Calu3 (cell line): ENCODE measurements at regions not wholly inside any gene's neighbourhood (a gene's known extent, or its start where the extent isn't known, plus 50 kb on each side); places are given as distances from the start of the nearest gene placed in this dataset.

Experiments used
- BruUV-seq: library from RNA; stranded (reverse); fragments of 400-500 nt; replicated peaks from 2 replicates; lab custom pipeline; 2021; lab: Mats Ljungman, UMichigan
- CTCF ChIA-PET: fragments of 300-600 bp; sonication (Branson Sonifier 250); formaldehyde crosslinking; loops from one replicate; lab custom pipeline; 2022; ENCODE audit warnings: antibody characterized with exemption; lab: Charles Lee
- DNase-seq: peaks from one replicate; pipeline ENCODE4 v3.0.0; 2022
- H3K27ac Mint-ChIP-seq: one replicate; pipeline ENCODE4 v1.8.0; 2022; ENCODE audit warnings: mixed read lengths; ENCODE audit not compliant: unreplicated experiment
- H3K27me3 Mint-ChIP-seq: one replicate; pipeline ENCODE4 v1.8.0; 2022; ENCODE audit warnings: mixed read lengths; ENCODE audit not compliant: unreplicated experiment
- H3K36me3 Mint-ChIP-seq: one replicate; pipeline ENCODE4 v1.8.0; 2022; ENCODE audit warnings: mild to moderate bottlenecking, moderate library complexity, mixed read lengths; ENCODE audit not compliant: insufficient read depth, unreplicated experiment
- H3K4me1 Mint-ChIP-seq: one replicate; pipeline ENCODE4 v1.8.0; 2022; ENCODE audit warnings: mild to moderate bottlenecking, low read depth, mixed read lengths; ENCODE audit not compliant: unreplicated experiment
- H3K4me3 Mint-ChIP-seq: one replicate; pipeline ENCODE4 v1.8.0; 2022; ENCODE audit warnings: mild to moderate bottlenecking, low read depth, moderate library complexity, mixed read lengths; ENCODE audit not compliant: unreplicated experiment
- H3K9me3 Mint-ChIP-seq: one replicate; pipeline ENCODE4 v1.8.0; 2022; ENCODE audit warnings: low read depth, mixed read lengths; ENCODE audit not compliant: unreplicated experiment
- intact Hi-C: fragments of 100-400 bp; cut with micrococcal nuclease; formaldehyde crosslinking; loops from one replicate; pipeline ENCODE4 v1.10.0; 2022; ENCODE audit not compliant: unreplicated experiment
- TF ChIP-seq, protein P1 (sequence below): fragments of 200-600 bp; IDR thresholded peaks from one replicate; pipeline ENCODE4 v1.8.0; 2022; ENCODE audit warnings: antibody characterized with exemption; ENCODE audit not compliant: unreplicated experiment

DNA sequence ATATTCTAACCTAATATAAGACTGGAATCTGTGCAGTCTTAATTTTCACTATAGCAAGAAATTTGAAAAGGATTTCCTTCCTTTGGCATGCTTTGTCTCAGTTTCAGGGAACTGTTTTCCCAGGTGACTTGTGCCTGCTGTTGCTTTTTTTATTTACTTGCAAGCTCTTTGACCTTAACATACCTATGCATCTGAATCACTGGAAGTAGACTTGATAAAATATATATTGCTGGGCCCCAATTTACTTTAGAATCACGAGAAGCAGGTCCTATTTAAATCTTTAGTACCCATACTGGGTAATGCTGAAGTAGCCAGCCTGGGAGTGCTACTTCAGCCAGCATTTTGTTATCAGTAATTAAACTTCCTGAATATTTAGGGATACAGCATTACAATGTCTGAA lies 257.9 kb upstream of the ALCAM start:
- H3K36me3 Mint-ChIP-seq, result no peaks in the 10 kb centered on the region
- intact Hi-C loops, result no loop called here
- no peak overlapping the region for H3K27ac Mint-ChIP-seq
- H3K4me3 Mint-ChIP-seq, result no peak overlapping the region
- CTCF ChIA-PET, result no interaction called here
- H3K4me1 Mint-ChIP-seq, result peaks cover 11% of the 10 kb centered on the region
- H3K9me3 Mint-ChIP-seq, result peaks cover 2% of the 10 kb centered on the region
- no peaks in the 10 kb centered on the region for H3K27me3 Mint-ChIP-seq
- BruUV-seq, result no TSS peak
- TF ChIP-seq, protein P1, sequence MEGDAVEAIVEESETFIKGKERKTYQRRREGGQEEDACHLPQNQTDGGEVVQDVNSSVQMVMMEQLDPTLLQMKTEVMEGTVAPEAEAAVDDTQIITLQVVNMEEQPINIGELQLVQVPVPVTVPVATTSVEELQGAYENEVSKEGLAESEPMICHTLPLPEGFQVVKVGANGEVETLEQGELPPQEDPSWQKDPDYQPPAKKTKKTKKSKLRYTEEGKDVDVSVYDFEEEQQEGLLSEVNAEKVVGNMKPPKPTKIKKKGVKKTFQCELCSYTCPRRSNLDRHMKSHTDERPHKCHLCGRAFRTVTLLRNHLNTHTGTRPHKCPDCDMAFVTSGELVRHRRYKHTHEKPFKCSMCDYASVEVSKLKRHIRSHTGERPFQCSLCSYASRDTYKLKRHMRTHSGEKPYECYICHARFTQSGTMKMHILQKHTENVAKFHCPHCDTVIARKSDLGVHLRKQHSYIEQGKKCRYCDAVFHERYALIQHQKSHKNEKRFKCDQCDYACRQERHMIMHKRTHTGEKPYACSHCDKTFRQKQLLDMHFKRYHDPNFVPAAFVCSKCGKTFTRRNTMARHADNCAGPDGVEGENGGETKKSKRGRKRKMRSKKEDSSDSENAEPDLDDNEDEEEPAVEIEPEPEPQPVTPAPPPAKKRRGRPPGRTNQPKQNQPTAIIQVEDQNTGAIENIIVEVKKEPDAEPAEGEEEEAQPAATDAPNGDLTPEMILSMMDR, result no peak
- no peak for DNase-seq

DNA sequence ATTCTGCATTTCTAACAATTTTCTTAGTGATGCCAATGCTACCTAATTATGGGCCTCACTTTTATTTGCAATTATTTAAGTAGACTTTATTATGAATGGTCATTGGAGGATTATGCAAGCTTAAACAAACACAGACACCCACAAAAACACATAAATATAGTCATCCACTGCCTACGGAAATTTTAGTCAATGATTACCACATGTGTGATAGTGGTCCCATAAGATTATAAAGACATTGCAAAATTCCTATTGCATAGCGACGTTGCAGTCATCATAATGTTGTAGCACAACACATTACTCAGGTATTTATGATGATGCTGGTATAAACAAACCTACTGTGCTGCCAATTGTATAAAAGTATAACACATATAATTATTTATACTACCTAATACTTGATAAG lies 247.8 kb upstream of the ALCAM start:
- intact Hi-C loops, result loop anchor here (5.0 kb wide), 2 partner anchors 248 to 398 kb away; partner anchors contain the start of gene ALCAM
- Mint-ChIP-seq H3K4me1 (peaks cover 9% of the 10 kb centered on the region), H3K36me3 (no peaks in the 10 kb centered on the region), H3K4me3 (no peak overlapping the region), H3K27ac (peak overlapping the region; percentile 77), H3K9me3 (no peaks in the 10 kb centered on the region), H3K27me3 (no peaks in the 10 kb centered on the region)
- TF ChIP-seq, protein P1, result no peak
- DNase-seq, result peak; percentile 8
- CTCF ChIA-PET, result no interaction called here
- no TSS peak for BruUV-seq

DNA sequence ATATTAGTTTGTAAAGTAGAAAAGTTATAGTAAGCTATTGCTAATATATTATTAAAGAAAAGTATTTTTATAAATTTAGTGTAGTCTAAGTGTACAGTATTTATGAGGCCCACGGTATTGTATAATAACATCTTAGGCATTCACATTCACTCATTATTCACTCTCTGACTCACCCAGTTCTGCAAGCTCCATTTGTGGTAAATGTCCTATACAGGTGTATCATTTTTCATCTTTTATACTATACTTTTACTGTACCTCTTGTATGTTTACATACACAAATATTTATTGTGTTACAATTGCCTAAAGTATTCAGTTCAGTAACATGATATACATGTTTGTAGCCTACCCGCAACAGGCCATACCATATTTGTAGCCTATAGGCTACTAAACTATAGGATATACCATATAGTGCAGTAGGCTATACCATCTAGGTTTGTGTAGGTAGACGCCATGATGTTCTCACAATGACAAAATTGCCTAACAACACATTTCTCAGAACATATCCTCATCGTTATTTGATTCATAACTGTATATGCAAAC lies 246.8 kb upstream of the ALCAM start:
- BruUV-seq, result no TSS peak
- TF ChIP-seq, protein P1, result no peak
- H3K36me3 Mint-ChIP-seq, result no peaks in the 10 kb centered on the region
- peak overlapping the region; percentile 77 for H3K27ac Mint-ChIP-seq
- no peak overlapping the region for H3K4me3 Mint-ChIP-seq
- no peak for DNase-seq
- intact Hi-C loops, result loop anchor here (5.0 kb wide), 2 partner anchors 247 to 397 kb away; partner anchors contain the start of gene ALCAM
- no peaks in the 10 kb centered on the region for H3K9me3 Mint-ChIP-seq
- peaks cover 9% of the 10 kb centered on the region for H3K4me1 Mint-ChIP-seq
- CTCF ChIA-PET, result no interaction called here
- no peaks in the 10 kb centered on the region for H3K27me3 Mint-ChIP-seq

DNA sequence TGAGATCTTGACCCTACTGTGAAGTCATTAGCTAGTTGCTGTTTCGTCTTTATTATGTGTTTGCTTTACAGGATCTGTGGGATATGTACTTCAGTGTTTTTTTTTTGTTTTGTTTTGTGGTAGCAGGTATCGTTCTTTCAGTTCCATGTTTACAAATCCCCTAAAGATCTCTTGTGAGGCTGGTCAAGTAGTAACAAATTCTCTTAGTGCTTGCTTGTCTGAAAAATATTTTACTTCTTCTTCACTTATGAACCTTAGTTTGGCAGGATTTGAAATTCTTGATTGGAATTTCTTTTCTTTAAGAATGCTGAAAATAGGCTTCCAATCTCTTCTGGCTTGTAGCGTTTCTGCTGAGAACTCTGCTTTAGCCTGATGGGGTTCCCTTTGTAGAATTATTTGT lies 235.8 kb upstream of the ALCAM start:
- Mint-ChIP-seq H3K9me3 (no peaks in the 10 kb centered on the region), H3K36me3 (no peaks in the 10 kb centered on the region), H3K27ac (no peak overlapping the region), H3K4me3 (no peak overlapping the region), H3K4me1 (no peaks in the 10 kb centered on the region), H3K27me3 (no peaks in the 10 kb centered on the region)
- no TSS peak for BruUV-seq
- CTCF ChIA-PET, result no interaction called here
- no peak for DNase-seq
- intact Hi-C loops, result no loop called here
- TF ChIP-seq, protein P1, result no peak
